Body of pancreas (tissue), 4 donors: ENCODE measurements at regions not wholly inside any gene's neighbourhood (a gene's known extent, or its start where the extent isn't known, plus 50 kb on each side); places are given as distances from the start of the nearest gene placed in this dataset.
A peak's percentile ranks its signal among the peaks of the same experiment; 100 is the strongest.

Source experiments
- ATAC-seq: fragments of 150-250 bp; one replicate; pipeline ENCODE4 v1.9.1; 2016
- DNase-seq, 4 donors: peaks; one replicate each; pipeline ENCODE4 v3.0.0-alpha.2; 2019
- H3K27ac ChIP-seq, 4 donors: fragments of 200-600 bp; sonication (generic); 1 replicate in 3 of 4; 2 replicates in 1 of 4; pipeline versions ENCODE4 v1.5.1 to v1.6.1; 2016 to 2019; ENCODE audit warnings: mild to moderate bottlenecking in 1 of 4, mixed read lengths in 1 of 4, moderate library complexity in 1 of 4
- H3K27me3 ChIP-seq, 2 donors: fragments of 200-600 bp; sonication (generic); one replicate each; pipeline ENCODE4 v1.6.0; 2016; ENCODE audit warnings: mild to moderate bottlenecking in 1 of 2
- H3K36me3 ChIP-seq, 2 donors: fragments of 200-600 bp; sonication (generic); replicated peaks in 1 of 2; 2 replicates each; pipeline ENCODE4 v1.5.1; 2016; ENCODE audit warnings: low read depth in 2 of 2; ENCODE audit not compliant: insufficient read depth in 1 of 2
- H3K4me1 ChIP-seq: fragments of 200-600 bp; sonication (generic); one replicate; pipeline ENCODE4 v1.6.0; 2016
- H3K4me3 ChIP-seq, 2 donors: fragments of 200-600 bp; sonication (generic); 1 replicate in 1 of 2; 2 replicates in 1 of 2; pipeline ENCODE4 v1.5.1; 2016 to 2019
- H3K9me3 ChIP-seq, 3 donors: fragments of 200-600 bp; sonication (generic); 1 replicate in 2 of 3; 2 replicates in 1 of 3; pipeline ENCODE4 v1.5.1; 2016
- POLR2A ChIP-seq, 3 donors: fragments of 450-650 bp; IDR thresholded peaks; one replicate each; pipeline ENCODE4 v1.6.1; 2016; ENCODE audit warnings: antibody characterized with exemption in 3 of 3, mild to moderate bottlenecking in 2 of 3
- WGBS, 2 donors: methylation state at CpG; one replicate each; pipeline ENCODE4 v1.1.5; 2017; 5-methylcytosine and 5-hydroxymethylcytosine counted together
- intact Hi-C: fragments of 100-400 bp; cut with DNase I; formaldehyde crosslinking; loops from one replicate; pipeline ENCODE4 v1.15.1; 2023
- TF ChIP-seq, protein P1 (sequence below), 7 experiments: fragments of 450-650 bp in 4 of 7; fragments of 200-600 bp in 3 of 7; sonication (generic) in 3 of 7; IDR thresholded peaks; one replicate each; pipeline ENCODE4 v1.5.1; 2016 to 2019; ENCODE audit warnings: antibody characterized with exemption in 7 of 7

DNA sequence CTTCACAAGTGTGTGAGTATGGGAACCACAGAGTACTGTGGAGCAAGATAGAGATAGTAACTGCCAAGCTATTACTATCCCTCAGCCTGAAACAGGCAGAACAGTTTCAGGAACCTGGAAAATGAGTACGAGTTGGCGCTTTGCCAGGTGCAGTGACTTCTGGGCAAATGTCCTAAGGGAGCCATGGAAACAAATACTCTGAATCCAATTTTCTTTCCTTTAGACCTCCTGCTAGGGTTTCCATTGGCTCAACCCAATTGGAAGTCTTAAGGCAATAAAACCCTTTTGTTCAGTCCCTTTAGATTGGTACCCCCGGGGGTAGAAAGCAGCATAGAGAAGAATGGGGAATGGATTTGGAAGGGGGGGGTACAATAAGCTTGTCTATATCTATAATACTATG lies 205.0 kb upstream of the EPHA7 start:
- ATAC-seq (no peak), DNase-seq (peak in 1 of 4 donors; percentile 7)
- Histone ChIP-seq H3K27me3 (no peaks in the 10 kb centered on the region), H3K36me3 (no peaks in the 10 kb centered on the region), H3K9me3 (no peaks in the 10 kb centered on the region), H3K4me1 (no peaks in the 10 kb centered on the region), H3K4me3 (no peak overlapping the region), H3K27ac (no peak overlapping the region)
- intact Hi-C loops, result no loop called here
- WGBS, 2 donors, result 53 to 59% methylated on average over 3 of the region's 3 CpGs
- TF ChIP-seq POLR2A (IDR thresholded peaks at IDR 0.05), result no peak

- no peak overlapping the region for H3K27ac ChIP-seq
- ATAC-seq (no peak), DNase-seq (no peak)
- H3K9me3 ChIP-seq, result no peaks in the 10 kb centered on the region
- WGBS, 2 donors, result 77 to 79% methylated on average over 1 of the region's 1 CpG
- H3K4me3 ChIP-seq, result no peak overlapping the region
- no peaks in the 10 kb centered on the region for H3K36me3 ChIP-seq
- no peaks in the 10 kb centered on the region for H3K4me1 ChIP-seq
- no peaks in the 10 kb centered on the region for H3K27me3 ChIP-seq
- intact Hi-C loops, result no loop called here
- TF ChIP-seq POLR2A (IDR thresholded peaks at IDR 0.05), result no peak
- TF ChIP-seq, protein P1, sequence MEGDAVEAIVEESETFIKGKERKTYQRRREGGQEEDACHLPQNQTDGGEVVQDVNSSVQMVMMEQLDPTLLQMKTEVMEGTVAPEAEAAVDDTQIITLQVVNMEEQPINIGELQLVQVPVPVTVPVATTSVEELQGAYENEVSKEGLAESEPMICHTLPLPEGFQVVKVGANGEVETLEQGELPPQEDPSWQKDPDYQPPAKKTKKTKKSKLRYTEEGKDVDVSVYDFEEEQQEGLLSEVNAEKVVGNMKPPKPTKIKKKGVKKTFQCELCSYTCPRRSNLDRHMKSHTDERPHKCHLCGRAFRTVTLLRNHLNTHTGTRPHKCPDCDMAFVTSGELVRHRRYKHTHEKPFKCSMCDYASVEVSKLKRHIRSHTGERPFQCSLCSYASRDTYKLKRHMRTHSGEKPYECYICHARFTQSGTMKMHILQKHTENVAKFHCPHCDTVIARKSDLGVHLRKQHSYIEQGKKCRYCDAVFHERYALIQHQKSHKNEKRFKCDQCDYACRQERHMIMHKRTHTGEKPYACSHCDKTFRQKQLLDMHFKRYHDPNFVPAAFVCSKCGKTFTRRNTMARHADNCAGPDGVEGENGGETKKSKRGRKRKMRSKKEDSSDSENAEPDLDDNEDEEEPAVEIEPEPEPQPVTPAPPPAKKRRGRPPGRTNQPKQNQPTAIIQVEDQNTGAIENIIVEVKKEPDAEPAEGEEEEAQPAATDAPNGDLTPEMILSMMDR (IDR thresholded peaks at IDR 0.05), result no peak
Observed at GRCh38 chr6:93621442-93621841, 202.1 kb upstream of the EPHA7 start.

DNA sequence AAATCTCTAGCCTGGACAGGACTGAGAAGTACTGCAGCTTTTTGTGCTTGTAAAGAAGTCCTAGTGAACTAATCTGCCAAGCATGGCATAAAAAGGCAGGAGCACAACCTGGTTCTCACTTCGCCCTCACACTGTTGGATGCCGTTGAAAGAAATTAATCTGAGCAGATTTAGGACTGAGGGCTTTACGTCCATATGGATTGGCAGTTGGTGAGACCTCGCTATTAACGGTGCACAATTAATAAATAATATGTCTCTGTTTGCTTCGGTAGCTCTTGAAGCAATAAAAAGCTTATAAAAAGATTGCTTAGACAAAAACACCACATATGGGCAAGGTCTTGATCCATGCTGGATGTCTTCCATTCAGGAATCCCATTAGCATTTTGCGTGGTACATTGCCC lies 185.6 kb upstream of the EPHA7 start:
- Histone ChIP-seq H3K36me3 (no peaks in the 10 kb centered on the region), H3K9me3 (no peaks in the 10 kb centered on the region), H3K27me3 (no peaks in the 10 kb centered on the region), H3K4me3 (no peak overlapping the region), H3K27ac (no peak overlapping the region), H3K4me1 (no peaks in the 10 kb centered on the region)
- no peak for ATAC-seq
- no peak for TF ChIP-seq POLR2A (IDR thresholded peaks at IDR 0.05)
- TF ChIP-seq, protein P1 (IDR thresholded peaks at IDR 0.05), result no peak
- WGBS, 2 donors, result 87% methylated on average over 7 of the region's 7 CpGs
- intact Hi-C loops, result no loop called here
- DNase-seq, result no peak

DNA sequence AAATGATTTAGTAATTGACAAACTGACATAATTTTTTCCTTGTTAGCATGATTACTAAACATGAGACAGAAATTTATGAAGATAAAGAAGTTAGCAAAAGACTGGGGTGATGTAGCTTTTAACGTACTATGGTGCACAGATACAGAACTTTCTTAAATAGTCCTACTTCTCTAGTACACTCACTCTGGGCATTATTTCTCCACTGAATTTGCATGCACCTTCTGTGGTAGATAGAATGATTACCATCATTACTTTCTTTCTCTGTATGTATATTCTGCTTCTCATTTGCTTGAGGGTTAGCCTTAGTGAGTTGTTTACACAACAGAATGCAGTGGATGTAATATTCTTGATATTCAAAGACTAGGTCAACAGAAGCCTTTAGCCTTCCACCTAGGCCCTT lies 173.1 kb upstream of the EPHA7 start:
- TF ChIP-seq, protein P1 (IDR thresholded peaks at IDR 0.05), result no peak
- TF ChIP-seq POLR2A (IDR thresholded peaks at IDR 0.05), result no peak
- no peaks in the 10 kb centered on the region for H3K36me3 ChIP-seq
- H3K27ac ChIP-seq, result no peak overlapping the region
- H3K27me3 ChIP-seq, result no peaks in the 10 kb centered on the region
- intact Hi-C loops, result no loop called here
- no peak for DNase-seq
- 88 to 92% methylated on average over 1 of the region's 1 CpG for WGBS, 2 donors
- no peak overlapping the region for H3K4me3 ChIP-seq
- no peaks in the 10 kb centered on the region for H3K9me3 ChIP-seq
- no peak for ATAC-seq
- H3K4me1 ChIP-seq, result no peaks in the 10 kb centered on the region

DNA sequence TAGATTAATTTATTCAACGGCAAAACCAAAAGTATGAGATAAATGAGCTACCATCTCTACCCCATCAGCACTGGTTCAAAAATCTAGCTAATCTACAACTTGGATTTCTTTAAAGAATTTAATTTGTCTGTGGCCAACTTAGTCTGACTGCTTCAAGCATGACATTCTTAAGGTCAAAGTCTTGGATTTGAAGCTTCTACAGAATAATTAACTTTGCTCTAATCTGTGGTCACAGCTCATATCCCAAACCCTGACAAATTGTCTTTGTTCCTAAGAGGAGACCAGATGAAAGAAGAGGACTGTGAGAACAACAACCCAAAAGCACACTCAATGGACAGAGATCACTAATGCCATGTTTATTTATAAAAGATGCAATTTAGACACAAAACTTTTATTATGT lies 166.9 kb upstream of the EPHA7 start:
- H3K4me1 ChIP-seq, result no peaks in the 10 kb centered on the region
- no peaks in the 10 kb centered on the region for H3K9me3 ChIP-seq
- H3K36me3 ChIP-seq, result no peaks in the 10 kb centered on the region
- DNase-seq (no peak), ATAC-seq (no peak)
- H3K27me3 ChIP-seq, result no peaks in the 10 kb centered on the region
- no peak overlapping the region for H3K4me3 ChIP-seq
- intact Hi-C loops, result no loop called here
- TF ChIP-seq POLR2A (IDR thresholded peaks at IDR 0.05), result no peak
- TF ChIP-seq, protein P1 (IDR thresholded peaks at IDR 0.05), result no peak
- no peak overlapping the region for H3K27ac ChIP-seq
- WGBS, 2 donors, result 41 to 55% methylated on average over 1 of the region's 1 CpG
